Stimulated activated CD4-positive, alpha-beta T cell treated with anti-CD3 and anti-CD28 coated beads, Interleukin-1b, Interleukin-23, amount 100 ng/mL, for 1 hour (primary cell): ENCODE measurements at regions not wholly inside any gene's neighbourhood (a gene's known extent, or its start where the extent isn't known, plus 50 kb on each side); places are given as distances from the start of the nearest gene placed in this dataset.

Experiments
- DNase-seq, 2 donors: peaks; one replicate each; pipeline ENCODE4 v3.0.0-alpha.2; 2020; ENCODE audit warnings: low read depth in 2 of 2

DNA sequence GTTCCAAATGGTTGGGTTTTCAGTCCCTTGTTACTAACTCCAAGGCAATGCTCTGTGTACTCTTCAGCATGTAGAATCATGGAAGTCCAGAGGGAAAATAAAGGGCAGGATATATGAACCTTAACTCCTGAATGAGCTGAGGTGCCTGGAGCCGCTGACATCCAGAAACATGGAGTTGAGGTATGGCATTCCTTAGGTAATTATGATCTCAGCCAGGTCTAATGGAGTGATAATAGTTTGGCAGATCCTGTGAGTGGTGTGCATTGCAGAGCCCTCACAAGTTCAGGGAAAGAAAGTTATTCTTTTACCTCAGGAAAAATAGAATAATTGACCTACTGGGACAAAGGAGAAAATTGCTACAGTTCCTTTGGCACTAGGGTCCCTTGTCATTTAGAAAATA, 369.1 kb downstream of the ZNF608 start:
- DNase-seq, result no peak

DNA sequence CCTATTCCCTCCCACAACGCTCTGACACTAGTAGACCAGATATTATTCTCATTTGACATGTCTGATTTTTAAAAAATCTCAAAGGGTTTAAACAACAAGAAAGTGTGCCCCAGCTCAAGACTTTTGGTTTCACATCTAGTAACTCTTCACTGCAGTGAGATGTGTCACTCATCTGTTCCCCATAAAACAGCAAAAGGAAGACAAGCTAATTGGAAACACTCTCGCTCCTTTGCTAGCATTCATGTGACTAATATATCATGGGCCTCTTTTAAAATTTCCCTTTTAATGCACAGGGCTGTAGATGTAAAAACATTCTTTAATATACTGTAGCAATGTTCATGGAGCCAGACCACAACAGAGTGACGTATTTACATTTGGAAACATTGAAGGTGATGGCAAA, 372.6 kb downstream of the ZNF608 start:
- no peak for DNase-seq

DNA sequence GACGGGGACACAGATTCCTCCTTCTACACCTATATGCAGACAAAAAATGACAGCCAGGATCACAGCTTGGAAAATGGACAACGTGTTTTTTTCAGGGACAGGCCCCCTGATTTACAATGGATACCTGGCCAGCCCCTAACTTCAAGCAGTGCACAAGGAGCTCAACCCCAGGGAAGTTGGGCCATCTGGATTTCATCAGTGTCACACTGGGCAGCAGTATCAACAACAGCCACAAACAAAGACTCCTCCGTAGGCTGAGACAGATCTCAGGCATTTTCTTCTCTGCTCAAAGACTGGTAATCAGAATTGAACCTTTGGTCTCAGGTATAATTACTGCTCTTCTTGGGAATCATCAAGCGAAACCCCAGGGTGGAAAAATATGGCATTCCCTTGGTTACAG, 374.0 kb downstream of the ZNF608 start:
- DNase-seq, result no peak

DNA sequence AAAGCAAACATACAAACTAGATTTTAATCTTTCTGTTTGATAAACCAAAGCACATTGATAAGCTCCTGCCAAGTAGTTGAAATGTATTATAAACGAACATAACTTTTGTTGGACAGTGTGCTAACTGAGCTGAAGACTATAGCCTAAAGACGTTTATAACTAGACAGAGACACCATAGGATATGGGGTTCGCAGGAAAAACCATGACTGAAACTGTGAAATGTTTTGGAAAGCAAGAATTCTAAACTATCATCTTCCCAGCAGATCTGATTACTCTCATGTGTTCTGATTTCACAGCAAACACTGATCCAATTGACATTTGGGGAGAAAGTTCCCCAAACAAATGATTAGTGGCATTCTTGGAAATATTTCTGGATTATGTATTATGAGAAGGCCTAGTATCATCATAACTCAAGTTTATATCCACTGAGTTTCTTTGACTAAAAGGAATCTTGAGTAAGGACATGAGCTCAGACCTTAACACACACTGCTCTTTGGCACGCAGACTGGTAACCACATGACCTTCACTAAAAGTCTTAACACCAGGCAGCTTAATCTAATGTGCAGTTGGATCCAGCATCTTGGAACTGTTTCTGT, 375.2 kb downstream of the ZNF608 start:
- no peak for DNase-seq

DNA sequence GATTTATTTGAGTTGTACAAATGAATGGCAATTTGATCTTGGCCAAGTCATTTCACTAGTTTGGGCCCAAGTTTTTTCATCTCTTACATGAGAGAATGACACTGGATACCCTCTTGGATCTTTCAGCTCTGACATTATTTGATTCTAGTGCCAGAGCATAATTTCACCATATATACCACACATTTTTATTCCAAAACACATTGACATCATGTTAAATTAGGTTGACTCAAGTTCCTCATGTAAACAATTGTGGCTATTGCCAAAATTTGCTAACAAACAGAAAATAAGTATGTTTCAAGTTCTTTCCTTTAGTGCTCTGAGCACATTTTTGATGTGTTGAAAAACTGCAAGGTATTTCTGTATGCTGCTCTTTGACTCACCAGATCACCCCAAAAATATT, 375.8 kb downstream of the ZNF608 start:
- DNase-seq, result no peak

DNA sequence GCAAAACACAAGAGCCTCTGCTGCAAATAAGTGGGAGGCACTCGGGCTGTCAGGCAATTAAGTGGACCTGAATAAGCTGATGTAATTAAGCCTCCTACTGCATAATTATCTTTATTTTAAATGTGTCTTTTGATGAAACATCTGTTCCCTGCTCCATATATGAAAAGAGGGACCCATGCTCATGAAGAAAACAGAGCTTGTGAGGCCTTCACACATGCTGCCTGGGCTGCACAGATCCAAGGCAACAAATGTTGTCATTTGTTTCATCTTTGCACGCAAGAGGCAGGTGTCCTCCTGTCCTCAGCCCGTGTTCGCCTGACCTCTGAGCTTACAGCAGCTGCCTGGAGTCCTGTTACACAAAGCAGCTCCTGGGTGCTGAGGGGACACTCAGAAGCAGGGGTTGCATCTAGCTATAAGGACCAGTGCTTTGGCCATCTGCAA, 381.1 kb downstream of the ZNF608 start:
- no peak for DNase-seq

DNA sequence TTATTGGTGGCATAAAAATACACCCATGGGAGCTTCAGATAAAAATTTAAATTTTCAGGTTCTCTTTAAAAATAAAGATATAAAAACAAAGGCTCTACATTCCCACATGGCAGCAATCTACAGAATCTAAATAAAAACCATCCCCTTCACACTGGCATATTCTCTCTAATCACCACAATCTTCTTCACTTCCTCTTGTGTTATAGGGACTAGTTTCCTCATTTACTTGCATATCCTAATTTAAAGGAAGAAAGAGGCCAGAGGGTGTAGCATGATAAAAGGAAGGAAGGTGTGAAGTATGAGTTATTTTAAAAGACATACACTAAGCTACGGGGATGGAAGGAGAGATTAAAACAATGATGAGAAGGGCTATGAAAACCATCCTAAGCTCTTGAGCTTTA, 390.5 kb downstream of the ZNF608 start:
- DNase-seq, result no peak

DNA sequence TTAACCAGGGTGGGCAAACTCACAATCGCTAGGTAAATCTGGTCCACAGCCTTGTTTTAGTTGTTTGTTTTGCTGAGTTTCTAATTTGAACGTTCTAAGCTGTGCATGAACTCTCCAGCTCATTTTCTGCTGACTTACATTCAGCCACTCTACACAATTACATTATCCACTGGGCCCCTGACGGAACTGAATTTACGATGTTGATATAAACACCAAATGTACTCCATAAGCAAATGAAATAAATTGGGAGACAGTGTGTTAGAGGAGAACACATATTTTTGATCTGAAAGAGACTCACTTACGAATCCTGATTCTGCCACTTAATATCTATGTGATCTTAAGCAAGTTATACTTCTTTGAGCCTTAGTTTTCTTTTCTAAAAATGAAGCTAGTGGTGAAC, 393.4 kb downstream of the ZNF608 start:
- DNase-seq, result no peak

DNA sequence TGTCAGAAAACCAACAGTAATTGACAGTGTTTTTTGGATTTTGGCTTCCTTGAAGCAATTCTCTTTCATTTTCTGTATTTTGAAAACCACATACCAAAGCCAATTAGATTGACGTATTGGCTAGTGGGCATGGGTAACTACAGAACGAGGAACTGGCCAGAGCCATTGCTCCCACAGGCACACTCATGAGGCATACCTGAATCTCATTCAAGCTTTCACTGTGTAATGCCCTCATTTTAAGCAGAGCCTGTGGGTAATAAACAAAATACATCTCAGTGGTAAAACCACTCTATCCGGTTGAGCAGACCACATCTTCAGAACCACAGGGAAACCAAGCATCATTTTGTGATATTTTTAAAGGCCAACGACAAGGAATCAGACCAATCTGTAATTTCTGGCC, 394.1 kb downstream of the ZNF608 start:
- no peak for DNase-seq

DNA sequence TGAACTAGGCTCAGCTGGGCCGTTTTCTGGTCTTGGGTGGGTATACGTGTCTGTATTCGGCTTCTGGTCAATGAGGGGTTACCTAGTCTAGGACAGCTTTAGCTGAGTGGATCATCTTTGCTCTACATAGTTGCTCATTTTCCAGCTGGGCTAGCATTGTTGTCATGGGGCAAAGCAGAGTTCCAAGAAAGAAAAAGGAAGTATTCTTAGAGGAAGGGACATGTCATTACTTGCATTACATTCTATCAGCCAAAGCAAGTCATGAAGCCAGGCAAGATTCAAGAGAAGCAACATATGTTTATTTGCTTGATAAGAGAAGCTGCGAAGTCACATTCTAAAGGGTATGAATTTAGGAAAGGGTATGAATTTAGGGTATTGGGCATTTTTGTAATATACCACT, 396.5 kb downstream of the ZNF608 start:
- no peak for DNase-seq

DNA sequence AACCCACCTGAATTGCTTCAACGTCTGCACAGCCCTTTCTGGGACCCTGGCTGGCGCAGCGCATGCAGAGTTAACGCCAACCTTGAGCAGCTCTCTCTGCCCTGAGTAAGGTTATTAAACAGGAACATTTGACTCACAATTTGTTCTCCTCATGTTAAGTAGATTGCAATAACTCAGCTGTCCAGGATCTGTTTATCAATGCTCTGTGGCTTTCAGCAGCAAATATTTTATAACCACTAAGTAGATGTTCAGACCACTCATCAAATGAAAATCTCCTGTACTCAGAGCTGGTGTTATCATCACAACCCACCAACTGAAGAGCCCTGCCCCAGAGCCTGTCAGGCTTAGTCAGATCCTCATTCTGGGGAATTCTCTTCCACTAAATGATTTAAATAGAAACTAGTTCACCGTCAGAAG, 403.0 kb downstream of the ZNF608 start:
- DNase-seq, result no peak

DNA sequence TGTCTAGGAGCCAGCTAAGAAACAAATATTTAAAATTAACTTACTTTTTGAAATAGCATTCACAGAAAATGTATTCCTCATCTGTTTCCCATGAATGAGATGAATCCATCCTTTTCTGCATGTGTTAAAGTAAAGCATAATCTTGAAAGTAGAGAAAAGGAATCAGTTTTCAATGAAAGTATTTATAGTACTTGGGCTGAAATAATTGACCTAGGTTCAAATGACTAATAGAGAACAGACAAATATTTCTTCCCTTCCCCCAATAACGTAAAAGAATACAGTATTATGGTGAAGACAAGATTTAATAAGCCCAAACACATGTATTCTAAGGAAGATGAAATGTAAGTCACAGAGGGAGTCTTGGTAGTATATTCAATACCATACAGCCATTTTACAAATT, 403.5 kb downstream of the ZNF608 start:
- DNase-seq, result no peak

DNA sequence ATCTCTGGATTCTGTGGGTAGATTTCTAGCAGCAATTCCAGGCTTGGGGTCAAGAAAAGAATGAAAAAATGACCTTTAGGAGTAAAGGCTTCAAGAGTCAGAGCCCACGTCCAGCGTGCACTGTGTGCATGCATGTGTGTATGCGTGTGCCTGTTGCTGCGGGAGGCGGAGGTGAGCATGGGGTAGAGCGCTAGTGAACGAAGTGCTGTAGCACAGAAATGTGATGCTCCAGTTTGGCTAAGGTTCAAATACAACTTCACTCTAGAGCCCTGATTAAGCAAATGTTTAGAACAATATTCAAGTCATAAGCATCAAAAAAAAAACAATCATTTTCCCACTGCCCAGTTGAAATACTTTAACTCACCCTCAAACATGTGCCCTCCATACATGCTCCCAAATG, 403.9 kb downstream of the ZNF608 start:
- no peak for DNase-seq

DNA sequence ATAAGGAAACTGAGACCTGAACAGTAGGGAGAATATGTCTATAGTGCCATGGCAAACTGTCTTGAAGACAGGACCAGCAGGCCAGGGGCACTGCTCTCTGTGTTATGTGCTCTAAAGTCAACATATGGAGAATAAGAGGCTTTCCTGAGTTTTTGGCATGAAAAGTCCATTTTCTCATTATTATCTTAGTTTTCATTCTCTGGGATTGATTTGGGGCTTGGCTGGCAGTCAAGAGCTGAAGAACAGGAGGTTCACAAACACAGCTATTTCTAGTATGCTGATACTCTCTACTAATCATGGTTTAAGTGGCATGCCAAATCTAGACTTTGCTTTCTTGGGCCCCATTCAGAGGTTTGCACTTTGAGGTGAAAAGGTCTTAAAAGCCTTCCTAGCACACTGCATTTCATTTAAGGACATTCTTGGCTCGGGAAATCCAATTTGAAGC, 404.4 kb downstream of the ZNF608 start:
- DNase-seq, result no peak

DNA sequence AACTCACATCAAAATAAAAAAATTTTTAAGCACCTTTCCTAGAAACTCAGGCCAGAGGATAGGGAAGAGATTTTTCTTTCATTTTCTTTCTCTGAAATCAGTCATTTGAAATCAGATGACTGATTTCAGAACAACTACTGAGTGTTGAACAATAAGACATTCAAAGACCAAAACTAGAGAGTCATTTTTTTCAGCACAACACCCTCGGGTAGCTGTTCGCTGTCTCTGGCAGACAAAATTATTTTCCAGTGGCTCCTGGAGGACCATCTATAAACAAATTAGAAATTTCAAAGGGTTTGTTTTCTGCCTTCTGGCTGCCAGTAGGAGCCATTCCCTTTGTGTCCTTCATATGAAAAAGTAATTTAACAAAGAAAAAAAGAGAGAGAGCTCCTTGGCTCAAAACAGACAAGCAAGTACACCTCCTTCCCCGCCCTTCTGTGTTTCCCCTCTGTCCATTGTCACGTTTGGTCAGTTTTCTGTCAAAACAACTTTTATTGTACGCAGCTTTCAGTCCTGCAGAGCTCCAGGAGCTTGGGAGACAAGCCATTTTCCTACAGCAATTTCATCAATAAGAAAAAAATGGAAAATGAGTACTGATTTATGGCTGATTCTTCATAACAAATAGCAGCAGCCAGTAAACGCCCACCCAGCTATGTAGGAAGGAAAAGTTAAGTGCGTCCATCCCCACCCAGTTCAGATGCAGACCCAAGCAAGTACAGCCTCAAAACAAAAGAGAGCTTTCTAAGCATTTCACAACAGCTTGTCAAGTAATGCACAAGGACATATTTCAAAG, 405.2 kb downstream of the ZNF608 start:
- no peak for DNase-seq

DNA sequence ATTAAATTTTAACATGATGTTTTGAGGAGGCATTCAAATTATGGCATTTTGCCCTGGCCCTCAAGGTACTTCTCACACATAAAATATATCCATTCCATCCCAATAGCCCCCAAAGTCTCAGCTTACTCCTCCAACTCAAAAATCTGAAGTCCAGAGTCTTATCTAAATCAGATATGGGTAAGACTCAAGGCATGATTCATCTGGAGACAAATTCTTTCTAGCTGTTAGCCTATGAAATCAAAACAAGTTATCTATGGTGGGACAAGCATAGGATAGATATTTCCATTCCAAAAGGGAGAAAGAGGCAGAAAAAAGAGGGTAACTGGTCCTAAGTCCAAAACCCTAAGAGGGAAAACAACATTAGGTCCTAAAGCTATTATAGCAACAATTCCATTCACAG, 408.4 kb downstream of the ZNF608 start:
- DNase-seq, result no peak

DNA sequence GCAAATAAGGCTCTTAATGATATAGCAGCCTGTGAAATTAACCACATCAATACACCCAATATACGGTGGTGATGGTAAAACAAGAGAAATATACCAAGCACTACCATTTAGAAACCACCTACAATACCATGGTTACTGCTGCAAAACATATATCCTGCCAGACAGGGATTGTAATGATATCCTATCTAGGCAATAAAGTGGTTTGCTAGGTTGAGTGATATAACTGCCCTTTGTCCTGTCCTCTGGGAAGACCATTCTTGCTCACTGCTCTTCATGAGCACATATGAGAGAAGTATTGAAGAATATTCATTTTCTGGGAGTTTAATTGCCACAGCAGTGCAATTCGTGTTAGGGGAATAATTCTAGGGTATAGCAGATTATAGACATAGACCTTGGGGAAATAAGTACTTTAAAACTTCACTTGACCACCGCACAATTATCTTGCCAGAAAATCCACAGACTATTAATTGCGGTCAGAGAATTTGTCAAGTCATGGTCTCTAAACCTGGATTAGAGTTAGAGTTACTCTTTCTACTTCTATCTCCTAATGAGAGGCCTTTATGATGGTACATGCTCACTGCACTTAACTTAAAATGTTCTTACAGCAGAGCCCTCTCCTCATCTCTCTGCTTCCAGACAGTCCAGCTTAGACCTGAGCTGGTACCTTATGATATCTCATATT, 413.0 kb downstream of the ZNF608 start:
- no peak for DNase-seq

DNA sequence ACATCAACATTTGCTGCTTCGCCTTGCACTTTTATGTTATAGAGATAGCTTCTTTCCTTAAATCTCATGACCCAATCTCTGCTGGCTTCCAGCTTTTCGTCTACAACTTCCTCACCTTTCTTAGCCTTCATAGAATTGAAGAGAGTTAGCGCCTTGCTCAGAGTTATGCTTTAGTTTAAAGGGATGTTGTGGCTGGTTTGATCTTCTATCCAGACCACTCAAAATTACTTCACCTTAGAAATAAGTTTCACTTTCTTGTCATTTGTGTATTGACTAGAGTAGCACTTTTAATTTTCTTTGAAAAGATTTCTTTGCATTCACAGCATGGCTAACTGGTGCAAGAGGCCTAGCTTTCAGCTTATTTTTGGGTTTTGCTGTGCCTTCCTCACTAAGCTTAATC, 414.2 kb downstream of the ZNF608 start:
- DNase-seq, result no peak

DNA sequence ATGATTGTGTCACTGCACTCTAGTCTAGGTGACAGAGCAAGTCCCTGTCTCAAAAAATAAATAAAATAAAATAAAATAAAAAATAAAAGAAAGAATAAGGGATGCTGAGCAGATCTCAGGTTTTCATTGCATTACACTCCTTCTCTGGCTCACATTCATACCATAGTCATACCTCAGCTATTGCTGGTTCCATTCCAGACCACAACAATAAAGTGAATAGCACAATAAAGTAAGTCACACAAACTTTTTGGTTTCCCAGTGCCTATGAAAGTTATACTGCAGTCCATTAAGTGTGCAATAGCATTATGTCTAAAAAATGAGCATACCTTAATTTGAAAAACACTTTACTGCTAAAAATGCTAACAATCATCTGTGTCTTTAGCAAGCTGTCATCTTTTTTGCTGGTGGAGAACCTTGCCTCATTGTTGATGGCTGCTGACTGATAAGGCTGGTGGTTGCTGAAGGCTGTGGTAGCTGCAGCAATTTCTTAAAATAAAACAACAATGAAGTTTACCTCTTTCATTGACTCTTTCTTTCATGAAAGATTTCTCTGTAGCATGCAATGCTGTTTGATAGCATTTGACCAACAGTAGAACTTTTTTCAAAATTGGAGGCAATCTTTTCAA, 415.7 kb downstream of the ZNF608 start:
- DNase-seq, result no peak

DNA sequence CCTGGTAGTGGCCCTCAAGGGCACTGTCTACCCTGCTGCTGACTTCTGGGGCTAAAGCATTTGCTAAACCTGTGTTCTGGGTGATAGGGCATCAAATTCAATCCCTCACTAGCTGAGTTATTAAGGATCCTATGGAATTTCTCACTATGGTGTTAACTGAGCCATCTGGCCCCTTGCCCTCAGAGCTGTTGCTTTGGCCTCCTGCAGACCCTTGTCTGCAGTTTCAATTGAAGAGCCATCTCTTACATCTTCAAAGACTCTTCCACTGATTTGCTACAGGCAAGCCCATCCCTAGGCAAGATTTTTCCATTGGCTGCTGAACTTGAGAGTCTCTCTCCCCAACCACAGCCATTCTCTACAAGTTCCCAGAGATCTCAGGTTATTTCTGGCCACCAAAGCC, 418.2 kb downstream of the ZNF608 start:
- DNase-seq, result no peak

DNA sequence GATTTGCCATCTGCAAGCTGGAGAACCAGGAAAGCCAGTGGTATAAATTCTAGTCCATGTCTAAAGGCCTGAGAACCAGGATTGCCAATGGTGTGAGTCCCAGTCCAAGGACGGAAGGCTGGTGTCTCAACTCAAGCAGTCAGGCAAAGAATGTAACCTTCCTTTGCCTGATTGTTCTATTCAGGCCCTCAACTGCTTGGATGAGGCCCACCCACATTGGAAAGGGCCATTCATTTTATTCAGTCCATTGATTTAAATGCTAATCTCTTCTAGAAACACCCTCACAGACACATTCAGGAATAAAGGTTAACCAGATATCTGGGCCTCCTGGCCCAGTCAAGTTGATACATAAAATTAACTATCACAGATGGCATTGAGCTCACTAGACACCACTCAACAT, 427.8 kb downstream of the ZNF608 start:
- no peak for DNase-seq

DNA sequence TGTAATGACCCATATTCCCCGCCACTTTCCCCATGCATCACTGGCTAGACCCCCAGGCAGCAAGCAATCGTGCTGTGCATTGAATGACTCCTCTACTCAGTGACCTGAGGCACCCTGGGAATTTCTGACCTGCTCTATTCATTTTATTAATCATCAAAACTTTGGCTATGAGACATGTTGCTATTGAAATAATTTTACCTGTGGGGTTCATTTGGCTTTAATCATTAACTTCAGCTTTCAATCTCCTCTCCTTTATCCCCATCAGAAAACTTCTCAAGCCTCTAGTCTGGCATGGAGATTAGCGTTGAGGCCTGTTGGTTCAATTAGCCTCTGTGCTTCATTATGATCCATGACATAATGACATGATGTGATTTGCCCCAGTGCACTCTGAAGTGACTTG, 429.0 kb downstream of the ZNF608 start:
- no peak for DNase-seq
